Transverse colon (tissue), 4 donors: ENCODE measurements at regions not wholly inside any gene's neighbourhood (a gene's known extent, or its start where the extent isn't known, plus 50 kb on each side); places are given as distances from the start of the nearest gene placed in this dataset.

Experiments
- DNase-seq: peaks from one replicate; pipeline ENCODE4 v3.0.0-alpha.2; 2019
- H3K27ac ChIP-seq, 4 donors: fragments of 200-600 bp; sonication (generic); 2 replicates each; pipeline ENCODE4 v1.5.1; 2016 to 2018; ENCODE audit warnings: inconsistent platforms in 4 of 4
- H3K27me3 ChIP-seq: fragments of 200-600 bp; sonication (generic); 2 replicates; pipeline ENCODE4 v1.5.1; 2017; ENCODE audit warnings: inconsistent platforms
- H3K36me3 ChIP-seq, 4 donors: fragments of 200-600 bp; sonication (generic); 2 replicates each; pipeline ENCODE4 v1.5.1; 2017 to 2019; ENCODE audit warnings: inconsistent platforms in 4 of 4
- H3K4me1 ChIP-seq, 4 donors: fragments of 200-600 bp; sonication (generic); 2 replicates each; pipeline ENCODE4 v1.5.1; 2017 to 2020; ENCODE audit warnings: inconsistent platforms in 4 of 4
- H3K4me3 ChIP-seq, 4 donors: fragments of 200-600 bp; sonication (generic); 1 replicate in 1 of 4; 2 replicates in 3 of 4; pipeline versions ENCODE4 v1.5.1 to v1.6.1; 2017 to 2019; ENCODE audit warnings: inconsistent platforms in 4 of 4
- H3K9me3 ChIP-seq, 2 donors: fragments of 200-600 bp; sonication (generic); 2 replicates each; pipeline ENCODE4 v1.5.1; 2017 to 2019; ENCODE audit warnings: inconsistent platforms in 2 of 2
- CTCF ChIP-seq, 5 experiments: fragments of 200-600 bp in 3 of 5; fragments of 450-650 bp in 2 of 5; sonication (generic) in 3 of 5; IDR thresholded peaks; 1 replicate in 2 of 5; 2 replicates in 3 of 5; pipeline ENCODE4 v1.5.1; 2016 to 2017; ENCODE audit warnings: antibody characterized with exemption in 5 of 5, inconsistent platforms in 3 of 5, mild to moderate bottlenecking in 2 of 5, moderate library complexity in 1 of 5
- EP300 ChIP-seq: sonication (generic); formaldehyde crosslinking; IDR thresholded peaks from one replicate; pipeline ENCODE4 v1.6.1; 2017; ENCODE audit warnings: antibody characterized with exemption, low read depth
- POLR2A ChIP-seq: fragments of 450-650 bp; IDR thresholded peaks from one replicate; pipeline ENCODE4 v1.6.1; 2016; ENCODE audit warnings: antibody characterized with exemption, mild to moderate bottlenecking, moderate library complexity
- POLR2AphosphoS5 ChIP-seq, 3 donors: sonication (generic); formaldehyde crosslinking; IDR thresholded peaks; one replicate each; pipeline ENCODE4 v1.6.1; 2016; ENCODE audit warnings: antibody characterized with exemption in 3 of 3
- WGBS, 2 donors: methylation state at CpG; one replicate each; pipeline ENCODE4 v1.1.5; 2018; ENCODE audit warnings: low coverage in 1 of 2; 5-methylcytosine and 5-hydroxymethylcytosine counted together
- in situ Hi-C, 4 donors: fragments of 200-750 bp; cut with MboI; loops; one replicate each; pipeline versions ENCODE4 v1.15.0 to v1.15.1; 2017; ENCODE audit warnings: low sequenced_read_pairs in 3 of 4, low pct_ligation_motif_present in 1 of 4, low pct_unique_long_range_greater_than_20kb in 1 of 4
- intact Hi-C: fragments of 100-400 bp; cut with DNase I; formaldehyde crosslinking; loops from one replicate; pipeline ENCODE4 v1.15.1; 2023; ENCODE audit warnings: low total_unique reads

GRCh38 chr14:87879389-87879788 lies 113.6 kb downstream of the GALC start:
- no peak for DNase-seq
- H3K9me3 ChIP-seq: no peaks in the 10 kb centered on the region
- 81 to 89% methylated on average over 5 of the region's 5 CpGs for WGBS, 2 donors
- TF ChIP-seq EP300: no peak
- no peak for TF ChIP-seq POLR2AphosphoS5 (IDR thresholded peaks at IDR 0.05)
- no peak for TF ChIP-seq CTCF (IDR thresholded peaks at IDR 0.05)
- no peak for TF ChIP-seq POLR2A
- H3K4me3 ChIP-seq: no peak overlapping the region
- in situ Hi-C loops: no loop called here
- H3K27ac ChIP-seq: no peak overlapping the region
- intact Hi-C loops: no loop called here
- no peaks in the 10 kb centered on the region for H3K4me1 ChIP-seq
- no peaks in the 10 kb centered on the region for H3K36me3 ChIP-seq
- no peaks in the 10 kb centered on the region for H3K27me3 ChIP-seq

- TF ChIP-seq POLR2AphosphoS5 (IDR thresholded peaks at IDR 0.05) (no peak), EP300 (no peak), POLR2A (no peak), CTCF (IDR thresholded peaks at IDR 0.05) (no peak)
- in situ Hi-C loops (no loop called here), intact Hi-C loops (no loop called here)
- Histone ChIP-seq H3K4me3 (no peak overlapping the region), H3K9me3 (no peaks in the 10 kb centered on the region), H3K4me1 (no peaks in the 10 kb centered on the region), H3K27ac (no peak overlapping the region), H3K27me3 (no peaks in the 10 kb centered on the region), H3K36me3 (no peaks in the 10 kb centered on the region)
- no peak for DNase-seq
- WGBS, 2 donors: 22 to 80% methylated on average over 1 to 2 of the region's 2 CpGs
These were observed 114.0 kb downstream of the GALC start for GRCh38 chr14:87878959-87879358.

- H3K36me3 ChIP-seq: no peaks in the 10 kb centered on the region
- H3K4me1 ChIP-seq: no peaks in the 10 kb centered on the region
- no peak overlapping the region for H3K4me3 ChIP-seq
- WGBS, 2 donors: 86 to 88% methylated on average over 6 of the region's 6 CpGs
- no peak for TF ChIP-seq CTCF (IDR thresholded peaks at IDR 0.05)
- no peak for TF ChIP-seq POLR2A
- no peak for TF ChIP-seq EP300
- no peak for TF ChIP-seq POLR2AphosphoS5 (IDR thresholded peaks at IDR 0.05)
- no peaks in the 10 kb centered on the region for H3K27me3 ChIP-seq
- no peak for DNase-seq
- in situ Hi-C loops: no loop called here
- no peak overlapping the region for H3K27ac ChIP-seq
- no peaks in the 10 kb centered on the region for H3K9me3 ChIP-seq
- intact Hi-C loops: no loop called here
These were observed 115.1 kb downstream of the GALC start for GRCh38 chr14:87877877-87878276.

- Histone ChIP-seq H3K9me3 (no peaks in the 10 kb centered on the region), H3K4me1 (no peaks in the 10 kb centered on the region), H3K27ac (no peak overlapping the region), H3K4me3 (no peak overlapping the region), H3K36me3 (no peaks in the 10 kb centered on the region), H3K27me3 (no peaks in the 10 kb centered on the region)
- TF ChIP-seq POLR2AphosphoS5 (IDR thresholded peaks at IDR 0.05): no peak
- in situ Hi-C loops: no loop called here
- no peak for DNase-seq
- intact Hi-C loops: no loop called here
- 22 to 33% methylated on average over 2 of the region's 2 CpGs for WGBS, 2 donors
These were observed 118.3 kb downstream of the GALC start for GRCh38 chr14:87874676-87875075.

- 71 to 73% methylated on average over 1 of the region's 1 CpG for WGBS, 2 donors
These were observed 119.2 kb downstream of the GALC start for GRCh38 chr14:87873741-87874140.

More at GRCh38 chr14:87873741-87874140, 119.2 kb downstream of the GALC start:
- TF ChIP-seq POLR2AphosphoS5 (IDR thresholded peaks at IDR 0.05): no peak
- no peak for TF ChIP-seq CTCF (IDR thresholded peaks at IDR 0.05)
- no peaks in the 10 kb centered on the region for H3K27me3 ChIP-seq
- H3K4me1 ChIP-seq: no peaks in the 10 kb centered on the region
- in situ Hi-C loops (no loop called here), intact Hi-C loops (no loop called here)
- no peaks in the 10 kb centered on the region for H3K36me3 ChIP-seq
- no peak overlapping the region for H3K4me3 ChIP-seq
- H3K9me3 ChIP-seq: no peaks in the 10 kb centered on the region
- no peak for DNase-seq
- H3K27ac ChIP-seq: no peak overlapping the region
